Stomach smooth muscle (tissue), 2 donors: ENCODE measurements at regions not wholly inside any gene's neighbourhood (a gene's known extent, or its start where the extent isn't known, plus 50 kb on each side); places are given as distances from the start of the nearest gene placed in this dataset.

ENCODE experiments used
- H3K27ac ChIP-seq: one replicate; pipeline ENCODE4 v1.7.0; 2013; ENCODE audit warnings: mild to moderate bottlenecking, low read length, inconsistent platforms
- H3K27me3 ChIP-seq, 2 donors: one replicate each; pipeline ENCODE4 v1.7.0; 2013; ENCODE audit warnings: low read length in 2 of 2; ENCODE audit not compliant: insufficient read depth in 2 of 2, control insufficient read depth in 1 of 2
- H3K36me3 ChIP-seq, 2 donors: one replicate each; pipeline ENCODE4 v1.7.0; 2013; ENCODE audit warnings: low read length in 2 of 2; ENCODE audit not compliant: control insufficient read depth in 2 of 2, insufficient read depth in 2 of 2
- H3K4me1 ChIP-seq: one replicate; pipeline ENCODE4 v1.7.0; 2013; ENCODE audit warnings: low read length; ENCODE audit not compliant: control insufficient read depth, insufficient read depth
- H3K4me3 ChIP-seq, 2 donors: one replicate each; pipeline ENCODE4 v1.7.0; 2013; ENCODE audit warnings: low read length in 2 of 2
- H3K9ac ChIP-seq, 2 donors: one replicate each; pipeline ENCODE4 v1.7.0; 2013; ENCODE audit warnings: low read length in 2 of 2, mild to moderate bottlenecking in 1 of 2
- H3K9me3 ChIP-seq, 2 donors: one replicate each; pipeline ENCODE4 v1.7.0; 2013; ENCODE audit warnings: low read length in 2 of 2; ENCODE audit not compliant: control insufficient read depth in 2 of 2
- donor health status: healthy.
- donor health status: Pancreatic carcinoma.

- no peak overlapping the region for H3K9ac ChIP-seq
These were observed 493.1 kb downstream of the SHQ1 start for GRCh38 chr3:72355168-72355567.

DNA sequence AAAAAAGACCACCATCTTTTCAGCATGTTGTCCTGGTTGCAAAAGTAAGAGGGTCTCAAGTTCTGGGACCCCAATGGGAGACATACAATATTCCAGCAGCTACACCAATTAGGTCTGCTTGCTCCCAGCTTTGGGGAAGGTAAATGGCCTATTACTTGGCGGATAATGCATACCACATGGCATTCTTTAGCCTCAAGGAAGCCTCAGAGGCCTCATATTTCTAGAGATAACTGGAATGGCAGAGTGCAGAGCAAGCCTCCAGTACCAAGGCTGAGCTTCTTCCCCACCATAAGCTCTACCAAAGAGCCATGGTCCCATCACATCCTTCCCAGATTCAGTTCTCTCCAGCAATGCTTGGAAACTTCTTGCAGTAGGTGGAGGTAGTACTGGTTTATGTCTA lies 493.8 kb downstream of the SHQ1 start:
- H3K27ac ChIP-seq = no peak overlapping the region
- no peaks in the 10 kb centered on the region for H3K9me3 ChIP-seq
- no peak overlapping the region for H3K9ac ChIP-seq
- H3K36me3 ChIP-seq = no peaks in the 10 kb centered on the region
- no peaks in the 10 kb centered on the region for H3K4me1 ChIP-seq
- no peak overlapping the region for H3K4me3 ChIP-seq
- H3K27me3 ChIP-seq = no peaks in the 10 kb centered on the region

More at GRCh38 chr3:72355168-72355567, 493.1 kb downstream of the SHQ1 start:
- H3K27me3 ChIP-seq = no peaks in the 10 kb centered on the region
- H3K9me3 ChIP-seq = no peaks in the 10 kb centered on the region
- H3K27ac ChIP-seq = no peak overlapping the region
- no peak overlapping the region for H3K4me3 ChIP-seq
- H3K36me3 ChIP-seq = no peaks in the 10 kb centered on the region
- H3K4me1 ChIP-seq = no peaks in the 10 kb centered on the region

GRCh38 chr3:72353236-72354128 lies 494.8 kb downstream of the SHQ1 start:
- Histone ChIP-seq H3K36me3 (no peaks in the 10 kb centered on the region), H3K27me3 (no peaks in the 10 kb centered on the region), H3K9me3 (peaks cover 0 to 3% of the 10 kb centered on the region in 2 donors), H3K9ac (no peak overlapping the region), H3K4me1 (no peaks in the 10 kb centered on the region), H3K4me3 (no peak overlapping the region), H3K27ac (no peak overlapping the region)

DNA sequence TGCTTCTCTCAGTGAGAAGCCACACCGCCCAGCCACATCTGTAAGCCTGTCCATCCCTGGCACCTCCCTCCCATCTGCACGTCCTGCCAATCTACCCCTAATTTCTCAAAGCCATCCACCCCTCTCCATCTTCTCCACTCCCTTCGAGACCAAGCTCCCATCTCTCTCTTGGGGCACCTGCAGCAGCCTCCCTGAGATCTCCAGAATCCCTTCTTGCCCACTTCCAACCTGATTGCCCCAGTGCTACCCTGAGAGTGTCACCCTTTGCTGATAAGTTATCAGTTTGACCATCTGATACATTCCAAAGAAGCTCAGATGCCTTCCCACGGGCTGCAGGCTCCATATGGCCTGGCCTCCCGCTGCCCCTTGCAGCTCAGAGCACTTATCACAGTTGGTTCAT lies 496.1 kb downstream of the SHQ1 start:
- Histone ChIP-seq H3K27me3 (no peaks in the 10 kb centered on the region), H3K9ac (no peak overlapping the region)

DNA sequence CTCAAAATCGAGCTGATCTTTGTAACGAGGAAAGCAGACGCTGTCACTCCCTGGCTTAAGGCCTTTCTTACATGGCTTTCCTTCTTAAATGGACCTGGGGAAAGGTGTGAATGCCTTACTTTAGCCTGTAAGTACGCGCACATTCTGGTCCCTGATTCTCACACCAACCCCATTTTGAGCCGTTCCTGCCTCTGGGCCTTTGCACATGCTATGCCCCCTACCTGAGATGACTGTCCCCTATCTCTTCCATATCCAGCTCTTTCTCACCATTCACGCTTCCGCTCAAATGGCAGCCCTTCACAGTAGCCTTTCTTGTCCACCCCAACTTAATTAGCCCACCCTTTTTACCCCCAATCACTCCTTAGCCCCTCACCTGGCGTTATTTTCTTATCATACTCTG lies 496.7 kb downstream of the SHQ1 start:
- Histone ChIP-seq H3K36me3 (no peaks in the 10 kb centered on the region), H3K4me1 (no peaks in the 10 kb centered on the region), H3K27me3 (no peaks in the 10 kb centered on the region), H3K9me3 (peaks cover 0 to 3% of the 10 kb centered on the region in 2 donors), H3K9ac (no peak overlapping the region), H3K27ac (no peak overlapping the region), H3K4me3 (no peak overlapping the region)

More for the DNA sequence above, 496.1 kb downstream of the SHQ1 start:
- Histone ChIP-seq H3K9me3 (peaks cover 0 to 3% of the 10 kb centered on the region in 2 donors), H3K36me3 (no peaks in the 10 kb centered on the region), H3K4me3 (no peak overlapping the region), H3K27ac (no peak overlapping the region), H3K4me1 (no peaks in the 10 kb centered on the region)

GRCh38 chr3:72350761-72351505 lies 497.3 kb downstream of the SHQ1 start:
- Histone ChIP-seq H3K4me1 (no peaks in the 10 kb centered on the region), H3K27ac (no peak overlapping the region), H3K9me3 (peaks cover 0 to 3% of the 10 kb centered on the region in 2 donors), H3K36me3 (no peaks in the 10 kb centered on the region), H3K27me3 (no peaks in the 10 kb centered on the region), H3K9ac (no peak overlapping the region), H3K4me3 (no peak overlapping the region)

- H3K27me3 ChIP-seq = no peaks in the 10 kb centered on the region
These were observed 499.9 kb downstream of the SHQ1 start for GRCh38 chr3:72348357-72348756.

GRCh38 chr3:72347819-72348319 lies 500.4 kb downstream of the SHQ1 start:
- no peaks in the 10 kb centered on the region for H3K27me3 ChIP-seq
- no peaks in the 10 kb centered on the region for H3K36me3 ChIP-seq
- no peaks in the 10 kb centered on the region for H3K4me1 ChIP-seq
- H3K9ac ChIP-seq = no peak overlapping the region
- peaks cover 0 to 3% of the 10 kb centered on the region in 2 donors for H3K9me3 ChIP-seq
- no peak overlapping the region for H3K4me3 ChIP-seq
- H3K27ac ChIP-seq = no peak overlapping the region

More at GRCh38 chr3:72348357-72348756, 499.9 kb downstream of the SHQ1 start:
- Histone ChIP-seq H3K4me3 (no peak overlapping the region), H3K9me3 (peaks cover 0 to 3% of the 10 kb centered on the region in 2 donors), H3K36me3 (no peaks in the 10 kb centered on the region), H3K27ac (no peak overlapping the region), H3K9ac (no peak overlapping the region), H3K4me1 (no peaks in the 10 kb centered on the region)

- H3K27me3 ChIP-seq = no peaks in the 10 kb centered on the region
- no peak overlapping the region for H3K4me3 ChIP-seq
- no peaks in the 10 kb centered on the region for H3K36me3 ChIP-seq
- H3K9me3 ChIP-seq = peaks cover 0 to 3% of the 10 kb centered on the region in 2 donors
- no peak overlapping the region for H3K27ac ChIP-seq
- H3K4me1 ChIP-seq = peaks cover 2% of the 10 kb centered on the region
- no peak overlapping the region for H3K9ac ChIP-seq
These were observed 501.7 kb downstream of the SHQ1 start for GRCh38 chr3:72346526-72346926.

- no peak overlapping the region for H3K9ac ChIP-seq
- no peaks in the 10 kb centered on the region for H3K27me3 ChIP-seq
- no peak overlapping the region for H3K27ac ChIP-seq
- peaks cover 3% of the 10 kb centered on the region for H3K4me1 ChIP-seq
- no peaks in the 10 kb centered on the region for H3K36me3 ChIP-seq
- H3K9me3 ChIP-seq = peaks cover 0 to 3% of the 10 kb centered on the region in 2 donors
- no peak overlapping the region for H3K4me3 ChIP-seq
These were observed 502.3 kb downstream of the SHQ1 start for GRCh38 chr3:72345980-72346379.
